PC-3 (cell line): ENCODE measurements at regions not wholly inside any gene's neighbourhood (a gene's known extent, or its start where the extent isn't known, plus 50 kb on each side); places are given as distances from the start of the nearest gene placed in this dataset.
A peak's percentile ranks its signal among the peaks of the same experiment; 100 is the strongest.

Experiments
- ATAC-seq: fragments of 200-7000 bp; cut with Tn5 transposase; 2 replicates; pipeline ENCODE4 v1.9.1; 2020; ENCODE audit warnings: mild to moderate bottlenecking, moderate library complexity
- BruUV-seq: library from RNA; stranded (reverse); fragments of 400-500 nt; replicated peaks from 2 replicates; lab custom pipeline; 2021; lab: Mats Ljungman, UMichigan
- CTCF ChIA-PET: fragments of 300-600 bp; sonication (Branson Sonifier 250); formaldehyde crosslinking; loops from one replicate; lab custom pipeline; 2022; ENCODE audit warnings: antibody characterized with exemption; lab: Charles Lee
- POLR2A ChIA-PET: fragments of 300-600 bp; sonication (Branson Sonifier 250); formaldehyde crosslinking; loops from one replicate; lab custom pipeline; 2022; ENCODE audit warnings: antibody characterized with exemption; ENCODE audit not compliant: unreplicated experiment; lab: Charles Lee
- DNase-seq: peaks from one replicate; pipeline ENCODE4 v3.0.0-alpha.2; 2015
- H2AFZ ChIP-seq: fragments of 300-600 bp; sonication (generic); 2 replicates; pipeline ENCODE4 v1.6.0; 2016; ENCODE audit warnings: antibody characterized with exemption, low read length
- H3F3A ChIP-seq: fragments of 300-600 bp; sonication (generic); one replicate; pipeline ENCODE4 v1.6.0; 2017; ENCODE audit warnings: antibody characterized with exemption, low read length, control low read depth, mild to moderate bottlenecking; ENCODE audit not compliant: unreplicated experiment
- H3K27ac ChIP-seq: fragments of 300-600 bp; sonication (generic); 2 replicates; pipeline ENCODE4 v1.5.1; 2016; ENCODE audit warnings: mild to moderate bottlenecking, low read length
- H3K27me3 ChIP-seq: fragments of 300-600 bp; sonication (generic); 2 replicates; pipeline ENCODE4 v1.6.1; 2016; ENCODE audit warnings: low read length, mixed read lengths
- H3K36me3 ChIP-seq: fragments of 300-600 bp; sonication (generic); 2 replicates; pipeline ENCODE4 v1.6.1; 2016; ENCODE audit warnings: low read depth, mixed run types, low read length, mixed read lengths
- H3K4me1 ChIP-seq: fragments of 300-600 bp; sonication (generic); 2 replicates; pipeline ENCODE4 v1.5.1; 2016; ENCODE audit warnings: low read length; ENCODE audit not compliant: insufficient read depth
- H3K4me2 ChIP-seq: fragments of 300-600 bp; sonication (generic); 2 replicates; pipeline ENCODE4 v1.6.0; 2016; ENCODE audit warnings: low read length
- H3K4me3 ChIP-seq: fragments of 300-600 bp; sonication (generic); 2 replicates; pipeline ENCODE4 v1.5.1; 2016; ENCODE audit warnings: mild to moderate bottlenecking, low read length, mixed read lengths
- H3K79me2 ChIP-seq: fragments of 300-600 bp; sonication (generic); 2 replicates; pipeline ENCODE4 v1.6.1; 2017; ENCODE audit warnings: low read length, mixed read lengths
- H3K9ac ChIP-seq: fragments of 300-600 bp; sonication (generic); 2 replicates; pipeline ENCODE4 v1.6.0; 2016; ENCODE audit warnings: mild to moderate bottlenecking, low read length
- H3K9me2 ChIP-seq: fragments of 300-600 bp; sonication (generic); replicated peaks from 2 replicates; pipeline ENCODE4 v1.6.1; 2016; ENCODE audit warnings: mixed run types, low read length, mixed read lengths
- H3K9me3 ChIP-seq: fragments of 300-600 bp; sonication (generic); 2 replicates; pipeline ENCODE4 v1.6.1; 2016; ENCODE audit warnings: low read length, mixed read lengths
- H4K20me1 ChIP-seq: fragments of 300-600 bp; sonication (generic); 2 replicates; pipeline ENCODE4 v1.6.1; 2016; ENCODE audit warnings: low read length, mixed read lengths
- EZH2 ChIP-seq: fragments of 300-600 bp; sonication (generic); IDR thresholded peaks from one replicate; pipeline ENCODE4 v1.6.1; 2017; ENCODE audit warnings: antibody characterized with exemption, mild to moderate bottlenecking, low read length; ENCODE audit not compliant: unreplicated experiment
- EZH2phosphoT487 ChIP-seq: fragments of 300-600 bp; sonication (generic); IDR thresholded peaks from 2 replicates; pipeline ENCODE4 v1.6.1; 2018; ENCODE audit warnings: mild to moderate bottlenecking, antibody characterized with exemption, low read length, borderline replicate concordance
- intact Hi-C: fragments of 100-400 bp; cut with micrococcal nuclease; formaldehyde crosslinking; loops from 2 replicates; pipeline ENCODE4 v1.9.0; 2023
- TF ChIP-seq, protein P1 (sequence below): fragments of 300-600 bp; sonication (generic); conservative IDR thresholded peaks from 2 replicates; pipeline ENCODE4 v1.5.1; 2017; ENCODE audit warnings: antibody characterized with exemption, low read depth, mild to moderate bottlenecking, low read length

DNA sequence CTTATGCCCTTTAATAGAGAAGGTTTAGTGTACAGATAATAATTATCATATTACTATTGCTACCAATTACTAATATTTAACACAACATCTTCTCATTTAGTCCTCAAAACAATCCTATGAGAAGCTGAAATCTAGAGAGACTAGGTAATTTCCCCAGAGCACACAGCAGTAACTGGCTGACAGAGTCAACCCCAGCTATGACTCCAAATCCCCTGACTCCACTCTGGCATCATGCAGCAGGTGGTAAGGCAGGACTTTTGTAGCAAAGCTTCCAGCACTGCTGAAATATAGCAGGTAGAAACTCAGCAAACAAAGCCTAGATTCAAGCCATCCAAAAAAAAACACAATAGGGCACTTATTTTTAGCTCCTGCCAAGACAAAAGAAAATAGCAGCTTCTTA lies 79.3 kb upstream of the RGS2 start:
- no peaks in the 10 kb centered on the region for H3F3A ChIP-seq
- ChIA-PET POLR2A (no interaction called here), CTCF (no interaction called here)
- no peaks in the 10 kb centered on the region for H3K36me3 ChIP-seq
- no TSS peak for BruUV-seq
- TF ChIP-seq EZH2: no peak
- no peak for TF ChIP-seq EZH2phosphoT487
- TF ChIP-seq, protein P1, sequence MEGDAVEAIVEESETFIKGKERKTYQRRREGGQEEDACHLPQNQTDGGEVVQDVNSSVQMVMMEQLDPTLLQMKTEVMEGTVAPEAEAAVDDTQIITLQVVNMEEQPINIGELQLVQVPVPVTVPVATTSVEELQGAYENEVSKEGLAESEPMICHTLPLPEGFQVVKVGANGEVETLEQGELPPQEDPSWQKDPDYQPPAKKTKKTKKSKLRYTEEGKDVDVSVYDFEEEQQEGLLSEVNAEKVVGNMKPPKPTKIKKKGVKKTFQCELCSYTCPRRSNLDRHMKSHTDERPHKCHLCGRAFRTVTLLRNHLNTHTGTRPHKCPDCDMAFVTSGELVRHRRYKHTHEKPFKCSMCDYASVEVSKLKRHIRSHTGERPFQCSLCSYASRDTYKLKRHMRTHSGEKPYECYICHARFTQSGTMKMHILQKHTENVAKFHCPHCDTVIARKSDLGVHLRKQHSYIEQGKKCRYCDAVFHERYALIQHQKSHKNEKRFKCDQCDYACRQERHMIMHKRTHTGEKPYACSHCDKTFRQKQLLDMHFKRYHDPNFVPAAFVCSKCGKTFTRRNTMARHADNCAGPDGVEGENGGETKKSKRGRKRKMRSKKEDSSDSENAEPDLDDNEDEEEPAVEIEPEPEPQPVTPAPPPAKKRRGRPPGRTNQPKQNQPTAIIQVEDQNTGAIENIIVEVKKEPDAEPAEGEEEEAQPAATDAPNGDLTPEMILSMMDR: no peak
- DNase-seq (no peak), ATAC-seq (no peak)
- H3K4me2 ChIP-seq: no peak overlapping the region
- no peaks in the 10 kb centered on the region for H3K9me2 ChIP-seq
- intact Hi-C loops: no loop called here
- no peak overlapping the region for H3K4me3 ChIP-seq
- no peak overlapping the region for H3K9ac ChIP-seq
- H3K9me3 ChIP-seq: no peaks in the 10 kb centered on the region
- H3K79me2 ChIP-seq: no peaks in the 10 kb centered on the region
- no peaks in the 10 kb centered on the region for H3K27me3 ChIP-seq
- no peak overlapping the region for H2AFZ ChIP-seq
- H3K27ac ChIP-seq: no peak overlapping the region
- peaks cover 5% of the 10 kb centered on the region; the same call in 1 of the 2 replicates for H3K4me1 ChIP-seq
- no peaks in the 10 kb centered on the region for H4K20me1 ChIP-seq

GRCh38 chr1:192730198-192730597 lies 78.6 kb upstream of the RGS2 start:
- no peaks in the 10 kb centered on the region for H3K4me1 ChIP-seq
- intact Hi-C loops: no loop called here
- DNase-seq (no peak), ATAC-seq (no peak)
- no peaks in the 10 kb centered on the region for H3K27me3 ChIP-seq
- H4K20me1 ChIP-seq: no peaks in the 10 kb centered on the region
- no peak overlapping the region for H3K4me3 ChIP-seq
- ChIA-PET POLR2A (no interaction called here), CTCF (interaction anchor here (0.5 kb wide), 1 partner anchor 37 kb away, joined by 4 read pairs; no protein-coding TSS in a partner anchor)
- TF ChIP-seq EZH2 (no peak), EZH2phosphoT487 (no peak)
- TF ChIP-seq, protein P1: no peak
- H3F3A ChIP-seq: no peaks in the 10 kb centered on the region
- no peaks in the 10 kb centered on the region for H3K9me3 ChIP-seq
- H2AFZ ChIP-seq: no peak overlapping the region
- no peak overlapping the region for H3K4me2 ChIP-seq
- H3K27ac ChIP-seq: no peak overlapping the region
- H3K9ac ChIP-seq: no peak overlapping the region
- no TSS peak for BruUV-seq
- no peaks in the 10 kb centered on the region for H3K9me2 ChIP-seq
- no peaks in the 10 kb centered on the region for H3K36me3 ChIP-seq
- H3K79me2 ChIP-seq: no peaks in the 10 kb centered on the region

- peak overlapping the region; percentile 85 for H2AFZ ChIP-seq
- peak; percentile 25 for DNase-seq
- CTCF ChIA-PET: no interaction called here
Measured at GRCh38 chr1:192732787-192733186, 76.1 kb upstream of the RGS2 start.

More at GRCh38 chr1:192732787-192733186, 76.1 kb upstream of the RGS2 start:
- POLR2A ChIA-PET: no interaction called here
- H3K9me2 ChIP-seq: no peaks in the 10 kb centered on the region
- BruUV-seq: no TSS peak
- intact Hi-C loops: no loop called here
- no peaks in the 10 kb centered on the region for H3K4me1 ChIP-seq
- ATAC-seq: no peak
- H3K79me2 ChIP-seq: no peaks in the 10 kb centered on the region
- no peaks in the 10 kb centered on the region for H3K27me3 ChIP-seq
- no peak overlapping the region for H3K27ac ChIP-seq
- H3K9me3 ChIP-seq: no peaks in the 10 kb centered on the region
- no peak overlapping the region for H3K9ac ChIP-seq
- no peak for TF ChIP-seq EZH2
- TF ChIP-seq, protein P1: 0 out of 2 replicates have a peak, but pooled peaks have one; percentile 36
- H4K20me1 ChIP-seq: no peaks in the 10 kb centered on the region
- no peak overlapping the region for H3K4me2 ChIP-seq
- no peak overlapping the region for H3K4me3 ChIP-seq
- H3K36me3 ChIP-seq: no peaks in the 10 kb centered on the region
- H3F3A ChIP-seq: no peaks in the 10 kb centered on the region
